DND-41 (cell line): ENCODE measurements at regions not wholly inside any gene's neighbourhood (a gene's known extent, or its start where the extent isn't known, plus 50 kb on each side); places are given as distances from the start of the nearest gene placed in this dataset.

ENCODE experiments used
- CTCF ChIP-seq: IDR thresholded peaks from 2 replicates; pipeline ENCODE4 v1.5.1; 2012; ENCODE audit warnings: borderline replicate concordance, low read length, moderate library complexity, mild to moderate bottlenecking; ENCODE audit not compliant: poor library complexity, severe bottlenecking; ENCODE audit errors: extremely low read depth
- EZH2 ChIP-seq: IDR thresholded peaks from 3 replicates; pipeline ENCODE4 v1.6.1; 2012; ENCODE audit warnings: borderline replicate concordance, low read depth, mild to moderate bottlenecking, moderate library complexity, low read length, inconsistent platforms; ENCODE audit not compliant: severe bottlenecking

DNA sequence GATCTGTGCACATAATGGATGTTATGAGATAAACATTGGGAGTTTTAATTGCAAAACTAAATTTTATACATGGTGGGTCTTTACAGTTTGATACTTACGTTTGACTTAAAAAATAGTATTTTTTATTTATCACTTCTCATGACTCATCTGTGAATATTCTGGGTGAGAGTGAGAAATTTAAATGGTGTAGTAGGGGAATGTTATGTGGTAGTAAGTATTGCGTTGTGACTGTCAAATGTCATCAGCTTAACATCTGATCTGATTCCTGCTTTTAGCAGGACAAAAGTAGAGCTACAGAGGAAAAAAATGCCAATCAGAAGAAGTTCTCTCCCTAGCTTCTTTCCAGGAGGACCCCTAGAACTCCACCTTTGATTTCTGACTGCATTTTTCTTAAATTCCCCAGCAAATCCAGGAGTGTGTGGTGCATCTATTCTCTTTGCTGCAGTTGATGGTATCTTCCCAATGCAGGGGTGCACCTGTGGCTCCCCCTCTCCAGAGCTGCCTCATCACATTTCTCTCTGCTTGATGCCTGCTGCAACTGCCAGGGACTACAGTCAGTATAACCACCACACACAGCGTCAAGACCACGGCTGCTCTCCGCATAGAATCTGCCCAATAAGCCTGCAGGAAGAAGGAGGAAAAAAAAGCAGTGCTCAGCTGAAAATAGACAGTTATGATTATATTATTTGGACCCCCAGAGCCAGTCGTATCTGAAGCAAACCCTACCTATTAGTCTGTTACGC is 151.3 kb upstream of the THUMPD2 start:
- TF ChIP-seq EZH2 (no peak), CTCF (no peak)
